AG04450 (cell line): ENCODE measurements at regions not wholly inside any gene's neighbourhood (a gene's known extent, or its start where the extent isn't known, plus 50 kb on each side); places are given as distances from the start of the nearest gene placed in this dataset.

Experiments
- CTCF ChIA-PET: fragments of 300-600, 350-600 bp; formaldehyde crosslinking; extraction: SDS; loops from one replicate; lab custom pipeline; 2022; ENCODE audit warnings: antibody characterized with exemption, inconsistent platforms; lab: Charles Lee
- POLR2A ChIA-PET: fragments of 350-600 bp; formaldehyde crosslinking; extraction: SDS; loops from one replicate; lab custom pipeline; 2021; ENCODE audit warnings: antibody characterized with exemption, inconsistent platforms; lab: Yijun Ruan, JAX
- DNase-seq: peaks from one replicate; pipeline ENCODE4 v3.0.0-alpha.2; 2011; ENCODE audit warnings: low read depth, low spot score
- H3K27ac ChIP-seq: one replicate; pipeline ENCODE4 v1.5.1; 2012; ENCODE audit warnings: low read depth, low read length, control low read depth
- H3K27me3 ChIP-seq: one replicate; pipeline ENCODE4 v1.6.0; 2012; ENCODE audit warnings: low read length; ENCODE audit not compliant: control insufficient read depth, insufficient read depth
- H3K4me3 ChIP-seq: 2 replicates; pipeline ENCODE4 v1.5.1; 2011; ENCODE audit warnings: mild to moderate bottlenecking, low read depth, low read length, control low read depth
- H3K9me3 ChIP-seq: 2 replicates; pipeline ENCODE4 v1.5.1; 2012; ENCODE audit warnings: low read length; ENCODE audit not compliant: control insufficient read depth, insufficient read depth
- CTCF ChIP-seq: IDR thresholded peaks from 2 replicates; pipeline ENCODE4 v1.5.1; 2011; ENCODE audit warnings: low read depth, low read length, control low read depth, inconsistent platforms

GRCh38 chr1:229784834-229785233 is 158.8 kb downstream of the URB2 start:
- CTCF ChIA-PET, result no interaction called here
- peaks cover 4% of the 10 kb centered on the region; the same call in 1 of the 2 replicates for H3K9me3 ChIP-seq
- no peak for DNase-seq
- no peak overlapping the region for H3K4me3 ChIP-seq
- POLR2A ChIA-PET, result no interaction called here
- no peaks in the 10 kb centered on the region for H3K27me3 ChIP-seq
- no peak overlapping the region for H3K27ac ChIP-seq
- no peak for TF ChIP-seq CTCF

GRCh38 chr1:229786974-229787610 is 161.0 kb downstream of the URB2 start:
- DNase-seq, result no peak
- H3K27ac ChIP-seq, result no peak overlapping the region
- H3K4me3 ChIP-seq, result no peak overlapping the region

GRCh38 chr1:229788004-229788403 is 162.0 kb downstream of the URB2 start:
- Histone ChIP-seq H3K27me3 (no peaks in the 10 kb centered on the region), H3K27ac (no peak overlapping the region), H3K9me3 (peaks cover 4% of the 10 kb centered on the region; the same call in 1 of the 2 replicates), H3K4me3 (no peak overlapping the region)
- no peak for DNase-seq
- POLR2A ChIA-PET, result no interaction called here
- CTCF ChIA-PET, result no interaction called here
- TF ChIP-seq CTCF, result no peak

More at GRCh38 chr1:229786974-229787610, 161.0 kb downstream of the URB2 start:
- Histone ChIP-seq H3K9me3 (peaks cover 4% of the 10 kb centered on the region; the same call in 1 of the 2 replicates), H3K27me3 (no peaks in the 10 kb centered on the region)
- no peak for TF ChIP-seq CTCF
- CTCF ChIA-PET, result no interaction called here
- POLR2A ChIA-PET, result no interaction called here

GRCh38 chr1:229792012-229792975 is 166.2 kb downstream of the URB2 start:
- ChIA-PET POLR2A (no interaction called here), CTCF (no interaction called here)
- Histone ChIP-seq H3K27ac (no peak overlapping the region), H3K27me3 (no peaks in the 10 kb centered on the region), H3K9me3 (peaks cover 4% of the 10 kb centered on the region; the same call in 1 of the 2 replicates), H3K4me3 (no peak overlapping the region)
- no peak for TF ChIP-seq CTCF
- DNase-seq, result no peak

GRCh38 chr1:229793488-229793887 is 167.4 kb downstream of the URB2 start:
- ChIA-PET POLR2A (no interaction called here), CTCF (no interaction called here)
- no peaks in the 10 kb centered on the region for H3K27me3 ChIP-seq
- H3K9me3 ChIP-seq, result peaks cover 4% of the 10 kb centered on the region; the same call in 1 of the 2 replicates
- no peak overlapping the region for H3K4me3 ChIP-seq
- no peak overlapping the region for H3K27ac ChIP-seq
- TF ChIP-seq CTCF, result no peak
- DNase-seq, result no peak
